Activated CD4-positive, alpha-beta T cell treated with anti-CD3 and anti-CD28 coated beads, Interleukin-2, amount 10 ng/mL, durations not matched to agents 24 days and 14 days (primary cell): ENCODE measurements at regions not wholly inside any gene's neighbourhood (a gene's known extent, or its start where the extent isn't known, plus 50 kb on each side); places are given as distances from the start of the nearest gene placed in this dataset.
"Not testable (repeated sequence)": the region's sequence is repeated elsewhere in the genome, so short reads cannot be mapped to it uniquely, and the experiment has no call there.

ENCODE experiments used
- DNase-seq: peaks from one replicate; pipeline ENCODE4 v3.0.0; 2022
- H3K27ac Mint-ChIP-seq: one replicate; pipeline ENCODE4 v1.8.0; 2022; ENCODE audit warnings: mild to moderate bottlenecking, mixed read lengths
- H3K27me3 Mint-ChIP-seq: one replicate; pipeline ENCODE4 v1.8.0; 2022; ENCODE audit warnings: mixed read lengths
- H3K36me3 Mint-ChIP-seq: one replicate; pipeline ENCODE4 v1.8.0; 2022; ENCODE audit warnings: low read depth, mild to moderate bottlenecking, mixed read lengths
- H3K4me1 Mint-ChIP-seq: one replicate; pipeline ENCODE4 v1.8.0; 2021; ENCODE audit warnings: mixed read lengths
- H3K4me3 Mint-ChIP-seq: one replicate; pipeline ENCODE4 v1.8.0; 2022; ENCODE audit warnings: mild to moderate bottlenecking, moderate library complexity, mixed read lengths
- H3K9me3 Mint-ChIP-seq: one replicate; pipeline ENCODE4 v1.8.0; 2021; ENCODE audit warnings: mixed read lengths
- intact Hi-C: fragments of 100-400 bp; cut with micrococcal nuclease; formaldehyde crosslinking; loops from one replicate; pipeline ENCODE4 v1.15.1; 2023

GRCh38 chr10:63077800-63078199 is 55.3 kb upstream of the NRBF2 start:
- Mint-ChIP-seq H3K36me3 (no peaks in the 10 kb centered on the region), H3K4me1 (peaks cover 8% of the 10 kb centered on the region), H3K4me3 (no peak overlapping the region), H3K9me3 (no peaks in the 10 kb centered on the region), H3K27ac (no peak overlapping the region), H3K27me3 (peaks cover 18% of the 10 kb centered on the region)
- DNase-seq: no peak
- intact Hi-C loops: no loop called here

GRCh38 chr10:63072951-63073350 is 60.2 kb upstream of the NRBF2 start:
- Mint-ChIP-seq H3K27ac (no peak overlapping the region), H3K4me3 (no peak overlapping the region), H3K4me1 (peaks cover 20% of the 10 kb centered on the region), H3K27me3 (peaks cover 15% of the 10 kb centered on the region), H3K9me3 (no peaks in the 10 kb centered on the region), H3K36me3 (no peaks in the 10 kb centered on the region)
- intact Hi-C loops: no loop called here
- DNase-seq: no peak

- no peak overlapping the region for H3K27ac Mint-ChIP-seq
- H3K36me3 Mint-ChIP-seq: no peaks in the 10 kb centered on the region
- H3K27me3 Mint-ChIP-seq: peaks cover 15% of the 10 kb centered on the region
- peaks cover 16% of the 10 kb centered on the region for H3K4me1 Mint-ChIP-seq
- intact Hi-C loops: no loop called here
- DNase-seq: no peak
- no peaks in the 10 kb centered on the region for H3K9me3 Mint-ChIP-seq
- H3K4me3 Mint-ChIP-seq: no peak overlapping the region
These were observed 62.0 kb upstream of the NRBF2 start for GRCh38 chr10:63071145-63071544.

GRCh38 chr10:63069318-63069717 is 63.8 kb upstream of the NRBF2 start:
- peaks cover 9% of the 10 kb centered on the region for H3K9me3 Mint-ChIP-seq
- intact Hi-C loops: loop anchor here (2.0 to 10.0 kb wide), 5 partner anchors 15 to 1167 kb away; partner anchors contain the start of gene ARID5B
- H3K27ac Mint-ChIP-seq: no peak overlapping the region
- no peak overlapping the region for H3K4me3 Mint-ChIP-seq
- DNase-seq: no peak
- peaks cover 2% of the 10 kb centered on the region for H3K36me3 Mint-ChIP-seq
- H3K4me1 Mint-ChIP-seq: peaks cover 31% of the 10 kb centered on the region
- peaks cover 16% of the 10 kb centered on the region for H3K27me3 Mint-ChIP-seq

- intact Hi-C loops: loop anchor here (1.0 to 10.0 kb wide), 8 partner anchors 13 to 1166 kb away; partner anchors contain the start of gene ARID5B
- DNase-seq: peak; percentile 70
- peaks cover 2% of the 10 kb centered on the region for H3K36me3 Mint-ChIP-seq
- peaks cover 38% of the 10 kb centered on the region for H3K4me1 Mint-ChIP-seq
- peaks cover 9% of the 10 kb centered on the region for H3K9me3 Mint-ChIP-seq
- H3K27ac Mint-ChIP-seq: peak overlapping the region; percentile 34
- H3K27me3 Mint-ChIP-seq: peaks cover 15% of the 10 kb centered on the region
- H3K4me3 Mint-ChIP-seq: peak overlapping the region; percentile 49
These were observed 64.9 kb upstream of the NRBF2 start for GRCh38 chr10:63068246-63068645.

GRCh38 chr10:63066606-63067005 is 66.5 kb upstream of the NRBF2 start:
- peaks cover 2% of the 10 kb centered on the region for H3K36me3 Mint-ChIP-seq
- DNase-seq: no peak
- H3K27ac Mint-ChIP-seq: no peak overlapping the region
- H3K4me1 Mint-ChIP-seq: peaks cover 38% of the 10 kb centered on the region
- peaks cover 9% of the 10 kb centered on the region for H3K9me3 Mint-ChIP-seq
- peaks cover 15% of the 10 kb centered on the region for H3K27me3 Mint-ChIP-seq
- no peak overlapping the region for H3K4me3 Mint-ChIP-seq
- intact Hi-C loops: loop anchor here (5.0 to 10.0 kb wide), 3 partner anchors 334 to 1164 kb away; partner anchors contain the start of gene ARID5B

GRCh38 chr10:63064706-63065105 is 68.4 kb upstream of the NRBF2 start:
- Mint-ChIP-seq H3K36me3 (peaks cover 2% of the 10 kb centered on the region), H3K27me3 (peaks cover 15% of the 10 kb centered on the region), H3K27ac (peak overlapping the region; percentile 76), H3K4me1 (peaks cover 38% of the 10 kb centered on the region), H3K9me3 (peaks cover 9% of the 10 kb centered on the region), H3K4me3 (peak overlapping the region; percentile 56)
- intact Hi-C loops: loop anchor here (2.0 to 10.0 kb wide), 4 partner anchors 212 to 1162 kb away; partner anchors contain the start of gene ARID5B
- no peak for DNase-seq

GRCh38 chr10:63058236-63058635 is 74.9 kb upstream of the NRBF2 start:
- peaks cover 7% of the 10 kb centered on the region for H3K27me3 Mint-ChIP-seq
- H3K4me1 Mint-ChIP-seq: peaks cover 9% of the 10 kb centered on the region
- no peak overlapping the region for H3K27ac Mint-ChIP-seq
- intact Hi-C loops: no loop called here
- DNase-seq: no peak
- no peaks in the 10 kb centered on the region for H3K9me3 Mint-ChIP-seq
- H3K4me3 Mint-ChIP-seq: no peak overlapping the region
- H3K36me3 Mint-ChIP-seq: no peaks in the 10 kb centered on the region

- intact Hi-C loops: no loop called here
- H3K4me1 Mint-ChIP-seq: peaks cover 9% of the 10 kb centered on the region
- H3K27ac Mint-ChIP-seq: no peak overlapping the region
- no peaks in the 10 kb centered on the region for H3K9me3 Mint-ChIP-seq
- peaks cover 10% of the 10 kb centered on the region for H3K27me3 Mint-ChIP-seq
- no peaks in the 10 kb centered on the region for H3K36me3 Mint-ChIP-seq
- DNase-seq: no peak
- H3K4me3 Mint-ChIP-seq: no peak overlapping the region
These were observed 75.6 kb upstream of the NRBF2 start for GRCh38 chr10:63057509-63057908.

- H3K27ac Mint-ChIP-seq: no peak overlapping the region
These were observed 77.4 kb upstream of the NRBF2 start for GRCh38 chr10:63055705-63056104.

GRCh38 chr10:63054889-63055611 is 78.1 kb upstream of the NRBF2 start:
- peak; percentile 34 for DNase-seq
- H3K27ac Mint-ChIP-seq: no peak overlapping the region
- intact Hi-C loops: loop anchor here (2.0 kb wide), 1 partner anchor 14 kb away; no protein-coding TSS in a partner anchor
- H3K4me3 Mint-ChIP-seq: no peak overlapping the region
- no peaks in the 10 kb centered on the region for H3K9me3 Mint-ChIP-seq
- peaks cover 9% of the 10 kb centered on the region for H3K4me1 Mint-ChIP-seq
- no peaks in the 10 kb centered on the region for H3K36me3 Mint-ChIP-seq
- peaks cover 9% of the 10 kb centered on the region for H3K27me3 Mint-ChIP-seq

More at GRCh38 chr10:63055705-63056104, 77.4 kb upstream of the NRBF2 start:
- DNase-seq: peak; percentile 42
- H3K4me1 Mint-ChIP-seq: peaks cover 9% of the 10 kb centered on the region
- no peak overlapping the region for H3K4me3 Mint-ChIP-seq
- no peaks in the 10 kb centered on the region for H3K9me3 Mint-ChIP-seq
- H3K27me3 Mint-ChIP-seq: peaks cover 7% of the 10 kb centered on the region
- no peaks in the 10 kb centered on the region for H3K36me3 Mint-ChIP-seq
- intact Hi-C loops: loop anchor here (2.0 kb wide), 1 partner anchor 13 kb away; no protein-coding TSS in a partner anchor

GRCh38 chr10:63052083-63052482 is 81.0 kb upstream of the NRBF2 start:
- Mint-ChIP-seq H3K4me3 (no peak overlapping the region), H3K4me1 (peaks cover 6% of the 10 kb centered on the region), H3K36me3 (no peaks in the 10 kb centered on the region), H3K27me3 (peaks cover 27% of the 10 kb centered on the region), H3K9me3 (no peaks in the 10 kb centered on the region), H3K27ac (no peak overlapping the region)
- intact Hi-C loops: no loop called here
- no peak for DNase-seq

- no peaks in the 10 kb centered on the region for H3K36me3 Mint-ChIP-seq
- no peaks in the 10 kb centered on the region for H3K4me1 Mint-ChIP-seq
- DNase-seq: peak; percentile 33
- peaks cover 2% of the 10 kb centered on the region for H3K9me3 Mint-ChIP-seq
- intact Hi-C loops: no loop called here
- peaks cover 21% of the 10 kb centered on the region for H3K27me3 Mint-ChIP-seq
- H3K27ac Mint-ChIP-seq: no peak overlapping the region
- H3K4me3 Mint-ChIP-seq: no peak overlapping the region
These were observed 90.9 kb upstream of the NRBF2 start for GRCh38 chr10:63042256-63042655.

- H3K36me3 Mint-ChIP-seq, H3K9me3 Mint-ChIP-seq, H3K4me3 Mint-ChIP-seq, intact Hi-C loops, H3K27ac Mint-ChIP-seq, H3K4me1 Mint-ChIP-seq, H3K27me3 Mint-ChIP-seq: not testable (repeated sequence)
- DNase-seq: peak; percentile 21
These were observed 99.4 kb upstream of the NRBF2 start for GRCh38 chr10:63033616-63034185.
